PC-9 (cell line): ENCODE measurements at regions not wholly inside any gene's neighbourhood (a gene's known extent, or its start where the extent isn't known, plus 50 kb on each side); places are given as distances from the start of the nearest gene placed in this dataset.

Experiments used
- BruUV-seq: library from RNA; stranded (reverse); fragments of 400-500 nt; replicated peaks from 2 replicates; lab custom pipeline; 2021; lab: Mats Ljungman, UMichigan
- CTCF ChIA-PET: fragments of 300-600 bp; sonication (Branson Sonifier 250); formaldehyde crosslinking; loops from one replicate; lab custom pipeline; 2022; ENCODE audit warnings: antibody characterized with exemption; lab: Charles Lee
- POLR2A ChIA-PET: fragments of 300-600 bp; sonication (Branson Sonifier 250); formaldehyde crosslinking; loops from one replicate; lab custom pipeline; 2022; ENCODE audit warnings: antibody characterized with exemption; ENCODE audit not compliant: unreplicated experiment; lab: Charles Lee
- DNase-seq, 2 experiments: peaks; one replicate each; pipeline versions ENCODE4 v3.0.0 to v3.0.0-alpha.2; 2015 to 2022; ENCODE audit warnings: mixed read lengths in 1 of 2
- H2AFZ ChIP-seq: fragments of 200-600 bp; sonication (generic); 2 replicates; pipeline ENCODE4 v1.8.1; 2017; ENCODE audit warnings: antibody characterized with exemption
- H3F3A ChIP-seq: fragments of 200-600 bp; sonication (generic); 2 replicates; pipeline ENCODE4 v1.8.1; 2017; ENCODE audit warnings: antibody characterized with exemption, mild to moderate bottlenecking, low read depth; ENCODE audit not compliant: insufficient read depth
- H3K27ac ChIP-seq: fragments of 200-600 bp; sonication (generic); 2 replicates; pipeline ENCODE4 v1.6.1; 2016; ENCODE audit warnings: mixed run types
- H3K27me3 ChIP-seq: fragments of 200-600 bp; sonication (generic); 2 replicates; pipeline ENCODE4 v1.6.1; 2016; ENCODE audit warnings: low read depth, mixed run types; ENCODE audit not compliant: insufficient read depth
- H3K36me3 ChIP-seq: fragments of 200-600 bp; sonication (generic); 2 replicates; pipeline ENCODE4 v1.6.1; 2016; ENCODE audit warnings: low read depth, mixed run types
- H3K4me1 ChIP-seq: fragments of 200-600 bp; sonication (generic); replicated peaks from 2 replicates; pipeline ENCODE4 v1.6.1; 2016; ENCODE audit warnings: mixed run types; ENCODE audit not compliant: insufficient read depth
- H3K4me2 ChIP-seq: fragments of 200-600 bp; sonication (generic); 2 replicates; pipeline ENCODE4 v1.6.1; 2017; ENCODE audit warnings: mixed run types
- H3K4me3 ChIP-seq: fragments of 200-600 bp; sonication (generic); 2 replicates; pipeline ENCODE4 v1.6.1; 2016; ENCODE audit warnings: mixed run types
- H3K79me2 ChIP-seq: fragments of 200-600 bp; sonication (generic); 2 replicates; pipeline ENCODE4 v1.6.1; 2017; ENCODE audit warnings: low read depth, mixed run types
- H3K9me2 ChIP-seq: fragments of 200-600 bp; sonication (generic); 2 replicates; pipeline ENCODE4 v1.8.1; 2017; ENCODE audit warnings: mild to moderate bottlenecking; ENCODE audit not compliant: insufficient read depth
- H3K9me3 ChIP-seq: fragments of 200-600 bp; sonication (generic); 2 replicates; pipeline ENCODE4 v1.8.1; 2016; ENCODE audit warnings: low read depth; ENCODE audit not compliant: insufficient read depth
- H4K20me1 ChIP-seq: fragments of 200-600 bp; sonication (generic); 2 replicates; pipeline ENCODE4 v1.8.1; 2017; ENCODE audit not compliant: insufficient read depth
- EZH2 ChIP-seq: fragments of 200-600 bp; sonication (generic); IDR thresholded peaks from 2 replicates; pipeline ENCODE4 v1.8.0; 2017; ENCODE audit warnings: antibody characterized with exemption, low read depth
- intact Hi-C: fragments of 100-400 bp; cut with micrococcal nuclease; formaldehyde crosslinking; loops from one replicate; pipeline ENCODE4 v1.10.0; 2022; ENCODE audit not compliant: unreplicated experiment
- TF ChIP-seq, protein P1 (sequence below): fragments of 200-600 bp; sonication (generic); conservative IDR thresholded peaks from 2 replicates; pipeline ENCODE4 v1.6.1; 2017; ENCODE audit warnings: mixed run types, antibody characterized with exemption, mild to moderate bottlenecking, moderate library complexity

- intact Hi-C loops = no loop called here
- Histone ChIP-seq H3K9me3 (no peaks in the 10 kb centered on the region), H3K36me3 (no peaks in the 10 kb centered on the region), H3K9me2 (no peaks in the 10 kb centered on the region), H3K4me2 (no peak overlapping the region), H3K27me3 (peaks cover 65% of the 10 kb centered on the region), H3K4me1 (no peaks in the 10 kb centered on the region), H3K4me3 (no peak overlapping the region), H2AFZ (no peak overlapping the region), H3F3A (peaks cover 4% of the 10 kb centered on the region; the same call in 1 of the 2 replicates), H3K27ac (no peak overlapping the region), H3K79me2 (no peaks in the 10 kb centered on the region), H4K20me1 (peaks cover 3% of the 10 kb centered on the region; the same call in 1 of the 2 replicates)
- TF ChIP-seq, protein P1, sequence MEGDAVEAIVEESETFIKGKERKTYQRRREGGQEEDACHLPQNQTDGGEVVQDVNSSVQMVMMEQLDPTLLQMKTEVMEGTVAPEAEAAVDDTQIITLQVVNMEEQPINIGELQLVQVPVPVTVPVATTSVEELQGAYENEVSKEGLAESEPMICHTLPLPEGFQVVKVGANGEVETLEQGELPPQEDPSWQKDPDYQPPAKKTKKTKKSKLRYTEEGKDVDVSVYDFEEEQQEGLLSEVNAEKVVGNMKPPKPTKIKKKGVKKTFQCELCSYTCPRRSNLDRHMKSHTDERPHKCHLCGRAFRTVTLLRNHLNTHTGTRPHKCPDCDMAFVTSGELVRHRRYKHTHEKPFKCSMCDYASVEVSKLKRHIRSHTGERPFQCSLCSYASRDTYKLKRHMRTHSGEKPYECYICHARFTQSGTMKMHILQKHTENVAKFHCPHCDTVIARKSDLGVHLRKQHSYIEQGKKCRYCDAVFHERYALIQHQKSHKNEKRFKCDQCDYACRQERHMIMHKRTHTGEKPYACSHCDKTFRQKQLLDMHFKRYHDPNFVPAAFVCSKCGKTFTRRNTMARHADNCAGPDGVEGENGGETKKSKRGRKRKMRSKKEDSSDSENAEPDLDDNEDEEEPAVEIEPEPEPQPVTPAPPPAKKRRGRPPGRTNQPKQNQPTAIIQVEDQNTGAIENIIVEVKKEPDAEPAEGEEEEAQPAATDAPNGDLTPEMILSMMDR = no peak
- no peak for TF ChIP-seq EZH2
- no TSS peak for BruUV-seq
- POLR2A ChIA-PET = no interaction called here
- DNase-seq = no peak
- CTCF ChIA-PET = no interaction called here
Observed at GRCh38 chr4:1563241-1563640, 120.9 kb downstream of the FAM53A start.

- no TSS peak for BruUV-seq
- Histone ChIP-seq H3K4me1 (no peaks in the 10 kb centered on the region), H2AFZ (no peak overlapping the region), H3K9me2 (no peaks in the 10 kb centered on the region), H3K79me2 (no peaks in the 10 kb centered on the region), H3K27me3 (peaks cover 70% of the 10 kb centered on the region), H3F3A (peaks cover 4% of the 10 kb centered on the region; the same call in 1 of the 2 replicates), H3K36me3 (no peaks in the 10 kb centered on the region), H3K9me3 (no peaks in the 10 kb centered on the region), H3K27ac (no peak overlapping the region), H3K4me2 (no peak overlapping the region), H4K20me1 (peaks cover 3% of the 10 kb centered on the region; the same call in 1 of the 2 replicates), H3K4me3 (no peak overlapping the region)
- CTCF ChIA-PET = no interaction called here
- TF ChIP-seq, protein P1 = no peak
- no peak for TF ChIP-seq EZH2
- intact Hi-C loops = no loop called here
- DNase-seq = no peak
- POLR2A ChIA-PET = no interaction called here
Observed at GRCh38 chr4:1562771-1563170, 121.3 kb downstream of the FAM53A start.

DNA sequence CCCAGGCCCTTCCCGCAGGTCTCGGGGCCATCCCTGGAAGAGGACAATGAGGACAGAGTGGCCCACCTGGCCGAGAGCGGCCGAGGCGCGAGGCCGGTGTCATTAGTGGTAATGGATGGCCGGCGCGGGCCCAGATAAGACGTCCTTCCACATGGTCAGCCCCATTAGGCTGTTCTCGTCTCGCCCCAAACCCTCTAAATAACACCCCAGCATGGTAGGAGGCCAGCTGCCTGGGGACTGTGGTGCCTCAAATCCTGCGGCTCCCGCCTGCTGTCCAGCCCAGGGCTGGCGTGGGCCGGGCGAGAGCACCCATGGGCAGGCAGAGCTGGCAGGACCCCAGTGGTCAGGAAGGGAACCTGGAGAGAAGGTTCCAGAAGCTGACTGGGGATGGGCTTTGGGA lies 121.7 kb downstream of the FAM53A start:
- Histone ChIP-seq H3K27me3 (peaks cover 74% of the 10 kb centered on the region), H3K4me1 (no peaks in the 10 kb centered on the region), H3K36me3 (no peaks in the 10 kb centered on the region), H4K20me1 (peaks cover 3% of the 10 kb centered on the region; the same call in 1 of the 2 replicates), H3K9me3 (no peaks in the 10 kb centered on the region), H3K9me2 (no peaks in the 10 kb centered on the region), H3K79me2 (no peaks in the 10 kb centered on the region), H3F3A (peaks cover 4% of the 10 kb centered on the region; the same call in 1 of the 2 replicates), H3K4me2 (no peak overlapping the region), H2AFZ (no peak overlapping the region), H3K27ac (no peak overlapping the region), H3K4me3 (no peak overlapping the region)
- no peak for TF ChIP-seq EZH2
- no peak for DNase-seq
- CTCF ChIA-PET = no interaction called here
- POLR2A ChIA-PET = no interaction called here
- intact Hi-C loops = no loop called here
- no TSS peak for BruUV-seq
